WERI-Rb-1 (cell line): ENCODE measurements at regions not wholly inside any gene's neighbourhood (a gene's known extent, or its start where the extent isn't known, plus 50 kb on each side); places are given as distances from the start of the nearest gene placed in this dataset.

Experiments
- DNase-seq: peaks from one replicate; pipeline ENCODE4 v3.0.0-alpha.2; 2020
- H3K27ac ChIP-seq: fragments of 250-450 bp; sonication (Bioruptor Pico); 2 replicates; pipeline ENCODE4 v1.5.1; 2020; ENCODE audit warnings: mild to moderate bottlenecking, moderate library complexity
- H3K27me3 ChIP-seq: fragments of 250-450 bp; sonication (Bioruptor Pico); 2 replicates; pipeline ENCODE4 v1.5.1; 2021; ENCODE audit warnings: mild to moderate bottlenecking, low read depth, moderate library complexity; ENCODE audit not compliant: insufficient read depth, severe bottlenecking
- H3K36me3 ChIP-seq: fragments of 250-450 bp; sonication (Bioruptor Pico); 2 replicates; pipeline ENCODE4 v1.5.1; 2020; ENCODE audit warnings: mild to moderate bottlenecking, moderate library complexity
- H3K4me3 ChIP-seq: 2 replicates; pipeline ENCODE4 v1.5.1; 2011; ENCODE audit warnings: low read depth, mild to moderate bottlenecking, control low read depth, low read length
- H3K9me3 ChIP-seq: fragments of 250-450 bp; sonication (Bioruptor Pico); 2 replicates; pipeline ENCODE4 v1.5.1; 2021; ENCODE audit warnings: mild to moderate bottlenecking, moderate library complexity; ENCODE audit not compliant: severe bottlenecking
- CTCF ChIP-seq: IDR thresholded peaks from 2 replicates; pipeline ENCODE4 v1.5.1; 2011; ENCODE audit warnings: low read depth, mild to moderate bottlenecking, control low read depth, inconsistent platforms, low read length

GRCh38 chr7:19373334-19373733 is 228.1 kb upstream of the FERD3L start:
- no peak overlapping the region for H3K4me3 ChIP-seq
- no peak for DNase-seq
- no peaks in the 10 kb centered on the region for H3K27me3 ChIP-seq
- no peak for TF ChIP-seq CTCF
- H3K9me3 ChIP-seq, result no peaks in the 10 kb centered on the region
- H3K27ac ChIP-seq, result no peak overlapping the region
- no peaks in the 10 kb centered on the region for H3K36me3 ChIP-seq

- DNase-seq, result no peak
- no peaks in the 10 kb centered on the region for H3K36me3 ChIP-seq
- TF ChIP-seq CTCF, result no peak
- no peak overlapping the region for H3K4me3 ChIP-seq
- H3K9me3 ChIP-seq, result no peaks in the 10 kb centered on the region
- no peaks in the 10 kb centered on the region for H3K27me3 ChIP-seq
- no peak overlapping the region for H3K27ac ChIP-seq
These were observed 224.6 kb upstream of the FERD3L start for GRCh38 chr7:19369806-19370205.

GRCh38 chr7:19369182-19369581 is 224.0 kb upstream of the FERD3L start:
- no peak overlapping the region for H3K4me3 ChIP-seq
- no peak for DNase-seq

GRCh38 chr7:19368491-19368925 is 223.3 kb upstream of the FERD3L start:
- H3K4me3 ChIP-seq, result no peak overlapping the region
- TF ChIP-seq CTCF, result no peak
- no peaks in the 10 kb centered on the region for H3K9me3 ChIP-seq
- no peaks in the 10 kb centered on the region for H3K27me3 ChIP-seq
- H3K36me3 ChIP-seq, result no peaks in the 10 kb centered on the region
- DNase-seq, result no peak
- no peak overlapping the region for H3K27ac ChIP-seq

More at GRCh38 chr7:19369182-19369581, 224.0 kb upstream of the FERD3L start:
- no peaks in the 10 kb centered on the region for H3K27me3 ChIP-seq
- no peak for TF ChIP-seq CTCF
- no peaks in the 10 kb centered on the region for H3K9me3 ChIP-seq
- no peaks in the 10 kb centered on the region for H3K36me3 ChIP-seq
- no peak overlapping the region for H3K27ac ChIP-seq

- Histone ChIP-seq H3K27ac (no peak overlapping the region), H3K9me3 (no peaks in the 10 kb centered on the region), H3K36me3 (no peaks in the 10 kb centered on the region), H3K4me3 (no peak overlapping the region), H3K27me3 (no peaks in the 10 kb centered on the region)
- no peak for TF ChIP-seq CTCF
- no peak for DNase-seq
These were observed 219.7 kb upstream of the FERD3L start for GRCh38 chr7:19364950-19365349.

- DNase-seq, result no peak
- TF ChIP-seq CTCF, result no peak
- H3K36me3 ChIP-seq, result no peaks in the 10 kb centered on the region
These were observed 216.9 kb upstream of the FERD3L start for GRCh38 chr7:19362099-19362498.

More at GRCh38 chr7:19362099-19362498, 216.9 kb upstream of the FERD3L start:
- Histone ChIP-seq H3K27me3 (no peaks in the 10 kb centered on the region), H3K9me3 (no peaks in the 10 kb centered on the region), H3K4me3 (no peak overlapping the region), H3K27ac (no peak overlapping the region)
